ENCODE measurements at regions not wholly inside any gene's neighbourhood (a gene's known extent, or its start where the extent isn't known, plus 50 kb on each side); places are given as distances from the start of the nearest gene placed in this dataset.

DNA sequence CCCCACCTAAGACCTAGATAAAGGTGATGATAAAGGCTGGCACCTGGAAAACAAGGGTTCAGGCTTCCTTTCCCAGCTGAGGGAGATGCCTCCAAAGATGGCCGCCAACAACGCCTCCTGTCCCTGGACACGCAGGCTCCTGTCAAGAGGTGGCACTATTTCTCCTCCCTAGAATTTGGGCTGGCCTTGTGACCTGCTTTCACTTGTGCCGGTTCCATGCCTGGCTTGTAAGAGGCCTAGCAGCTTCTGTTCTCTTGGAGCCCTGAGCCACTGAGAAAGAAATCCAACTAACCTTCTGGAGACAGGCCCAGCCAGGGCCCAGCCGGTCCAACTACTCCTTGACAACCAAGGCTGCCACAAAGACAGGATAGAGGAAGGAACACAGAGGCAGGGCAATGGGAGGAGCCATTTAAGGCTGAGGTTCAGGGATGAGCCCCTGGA is 60.2 kb upstream of the RALY start (continued):
- TF ChIP-seq, protein P1, sequence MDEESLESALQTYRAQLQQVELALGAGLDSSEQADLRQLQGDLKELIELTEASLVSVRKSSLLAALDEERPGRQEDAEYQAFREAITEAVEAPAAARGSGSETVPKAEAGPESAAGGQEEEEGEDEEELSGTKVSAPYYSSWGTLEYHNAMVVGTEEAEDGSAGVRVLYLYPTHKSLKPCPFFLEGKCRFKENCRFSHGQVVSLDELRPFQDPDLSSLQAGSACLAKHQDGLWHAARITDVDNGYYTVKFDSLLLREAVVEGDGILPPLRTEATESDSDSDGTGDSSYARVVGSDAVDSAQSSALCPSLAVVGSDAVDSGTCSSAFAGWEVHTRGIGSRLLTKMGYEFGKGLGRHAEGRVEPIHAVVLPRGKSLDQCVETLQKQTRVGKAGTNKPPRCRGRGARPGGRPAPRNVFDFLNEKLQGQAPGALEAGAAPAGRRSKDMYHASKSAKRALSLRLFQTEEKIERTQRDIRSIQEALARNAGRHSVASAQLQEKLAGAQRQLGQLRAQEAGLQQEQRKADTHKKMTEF (CRISPR knock-in tag; IDR thresholded peaks at IDR 0.05), result peak; percentile 61; the same call in 1 of the 2 replicates
- TF ChIP-seq, protein P2, sequence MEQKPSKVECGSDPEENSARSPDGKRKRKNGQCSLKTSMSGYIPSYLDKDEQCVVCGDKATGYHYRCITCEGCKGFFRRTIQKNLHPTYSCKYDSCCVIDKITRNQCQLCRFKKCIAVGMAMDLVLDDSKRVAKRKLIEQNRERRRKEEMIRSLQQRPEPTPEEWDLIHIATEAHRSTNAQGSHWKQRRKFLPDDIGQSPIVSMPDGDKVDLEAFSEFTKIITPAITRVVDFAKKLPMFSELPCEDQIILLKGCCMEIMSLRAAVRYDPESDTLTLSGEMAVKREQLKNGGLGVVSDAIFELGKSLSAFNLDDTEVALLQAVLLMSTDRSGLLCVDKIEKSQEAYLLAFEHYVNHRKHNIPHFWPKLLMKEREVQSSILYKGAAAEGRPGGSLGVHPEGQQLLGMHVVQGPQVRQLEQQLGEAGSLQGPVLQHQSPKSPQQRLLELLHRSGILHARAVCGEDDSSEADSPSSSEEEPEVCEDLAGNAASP (CRISPR knock-in tag; IDR thresholded peaks at IDR 0.05; ENCODE audit: borderline replicate concordance), result peak; percentile 90
- 0 out of 2 replicates have a peak, but pooled peaks have one; percentile 62 for TF ChIP-seq MIER2 (CRISPR knock-in tag; IDR thresholded peaks at IDR 0.05)
- no peak for TF ChIP-seq TOPORS (CRISPR knock-in tag; IDR thresholded peaks at IDR 0.05)
- no peak for TF ChIP-seq ZFP82 (CRISPR knock-in tag; IDR thresholded peaks at IDR 0.05; ENCODE audit: borderline replicate concordance)
- TF ChIP-seq JUN (CRISPR knock-in tag; IDR thresholded peaks at IDR 0.05), result peak; percentile 33; the same call in 1 of the 2 replicates
- TF ChIP-seq, protein P3, sequence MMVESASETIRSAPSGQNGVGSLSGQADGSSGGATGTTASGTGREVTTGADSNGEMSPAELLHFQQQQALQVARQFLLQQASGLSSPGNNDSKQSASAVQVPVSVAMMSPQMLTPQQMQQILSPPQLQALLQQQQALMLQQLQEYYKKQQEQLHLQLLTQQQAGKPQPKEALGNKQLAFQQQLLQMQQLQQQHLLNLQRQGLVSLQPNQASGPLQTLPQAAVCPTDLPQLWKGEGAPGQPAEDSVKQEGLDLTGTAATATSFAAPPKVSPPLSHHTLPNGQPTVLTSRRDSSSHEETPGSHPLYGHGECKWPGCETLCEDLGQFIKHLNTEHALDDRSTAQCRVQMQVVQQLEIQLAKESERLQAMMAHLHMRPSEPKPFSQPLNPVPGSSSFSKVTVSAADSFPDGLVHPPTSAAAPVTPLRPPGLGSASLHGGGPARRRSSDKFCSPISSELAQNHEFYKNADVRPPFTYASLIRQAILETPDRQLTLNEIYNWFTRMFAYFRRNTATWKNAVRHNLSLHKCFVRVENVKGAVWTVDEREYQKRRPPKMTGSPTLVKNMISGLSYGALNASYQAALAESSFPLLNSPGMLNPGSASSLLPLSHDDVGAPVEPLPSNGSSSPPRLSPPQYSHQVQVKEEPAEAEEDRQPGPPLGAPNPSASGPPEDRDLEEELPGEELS (CRISPR knock-in tag; IDR thresholded peaks at IDR 0.05), result 0 out of 2 replicates have a peak, but pooled peaks have one; percentile 18
- no peak for TF ChIP-seq ZNF768 (CRISPR knock-in tag; IDR thresholded peaks at IDR 0.05)
- TF ChIP-seq PPARG (CRISPR knock-in tag; conservative IDR thresholded peaks at IDR 0.05), result 0 out of 2 replicates have a peak, but pooled peaks have one; percentile 44
- 0 out of 2 replicates have a peak, but pooled peaks have one; percentile 59 for TF ChIP-seq ZNF547 (CRISPR knock-in tag; IDR thresholded peaks at IDR 0.05)
- TF ChIP-seq ZNF124 (CRISPR knock-in tag; IDR thresholded peaks at IDR 0.05), result 0 out of 2 replicates have a peak, but pooled peaks have one; percentile 48
- peak; percentile 15; the same call in 1 of the 2 replicates for TF ChIP-seq DMAP1 (CRISPR knock-in tag; IDR thresholded peaks at IDR 0.05)
- TF ChIP-seq RARA (CRISPR knock-in tag; IDR thresholded peaks at IDR 0.05), result peak; percentile 45
- no peak; the same call in 1 of the 2 replicates for TF ChIP-seq LCORL (IDR thresholded peaks at IDR 0.05)
- peak; percentile 68; the same call in 1 of the 2 replicates for TF ChIP-seq LCORL (CRISPR knock-in tag; IDR thresholded peaks at IDR 0.05)
- no peak for TF ChIP-seq ZKSCAN1 (IDR thresholded peaks at IDR 0.05; ENCODE audit: low read length)
- TF ChIP-seq, protein P4, sequence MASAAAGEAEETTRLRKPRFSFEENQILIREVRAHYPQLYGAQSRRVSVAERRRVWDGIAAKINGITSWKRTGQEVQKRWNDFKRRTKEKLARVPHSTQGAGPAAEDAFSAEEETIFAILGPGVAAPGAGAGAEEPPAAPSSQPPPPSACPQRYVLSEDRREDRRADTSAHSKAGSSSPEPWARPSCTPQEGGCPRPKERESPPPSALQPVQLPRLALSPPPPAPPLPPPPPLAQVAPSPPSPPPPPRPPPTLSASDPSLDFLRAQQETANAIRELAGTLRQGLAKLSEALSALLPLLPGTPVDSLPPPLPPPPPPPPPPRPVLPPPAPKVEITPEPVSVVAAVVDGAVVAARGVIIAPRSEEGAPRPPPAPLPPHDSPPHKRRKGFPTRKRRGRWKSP (CRISPR knock-in tag; IDR thresholded peaks at IDR 0.05), result peak; percentile 64; the same call in 1 of the 2 replicates
- TF ChIP-seq, protein P5, sequence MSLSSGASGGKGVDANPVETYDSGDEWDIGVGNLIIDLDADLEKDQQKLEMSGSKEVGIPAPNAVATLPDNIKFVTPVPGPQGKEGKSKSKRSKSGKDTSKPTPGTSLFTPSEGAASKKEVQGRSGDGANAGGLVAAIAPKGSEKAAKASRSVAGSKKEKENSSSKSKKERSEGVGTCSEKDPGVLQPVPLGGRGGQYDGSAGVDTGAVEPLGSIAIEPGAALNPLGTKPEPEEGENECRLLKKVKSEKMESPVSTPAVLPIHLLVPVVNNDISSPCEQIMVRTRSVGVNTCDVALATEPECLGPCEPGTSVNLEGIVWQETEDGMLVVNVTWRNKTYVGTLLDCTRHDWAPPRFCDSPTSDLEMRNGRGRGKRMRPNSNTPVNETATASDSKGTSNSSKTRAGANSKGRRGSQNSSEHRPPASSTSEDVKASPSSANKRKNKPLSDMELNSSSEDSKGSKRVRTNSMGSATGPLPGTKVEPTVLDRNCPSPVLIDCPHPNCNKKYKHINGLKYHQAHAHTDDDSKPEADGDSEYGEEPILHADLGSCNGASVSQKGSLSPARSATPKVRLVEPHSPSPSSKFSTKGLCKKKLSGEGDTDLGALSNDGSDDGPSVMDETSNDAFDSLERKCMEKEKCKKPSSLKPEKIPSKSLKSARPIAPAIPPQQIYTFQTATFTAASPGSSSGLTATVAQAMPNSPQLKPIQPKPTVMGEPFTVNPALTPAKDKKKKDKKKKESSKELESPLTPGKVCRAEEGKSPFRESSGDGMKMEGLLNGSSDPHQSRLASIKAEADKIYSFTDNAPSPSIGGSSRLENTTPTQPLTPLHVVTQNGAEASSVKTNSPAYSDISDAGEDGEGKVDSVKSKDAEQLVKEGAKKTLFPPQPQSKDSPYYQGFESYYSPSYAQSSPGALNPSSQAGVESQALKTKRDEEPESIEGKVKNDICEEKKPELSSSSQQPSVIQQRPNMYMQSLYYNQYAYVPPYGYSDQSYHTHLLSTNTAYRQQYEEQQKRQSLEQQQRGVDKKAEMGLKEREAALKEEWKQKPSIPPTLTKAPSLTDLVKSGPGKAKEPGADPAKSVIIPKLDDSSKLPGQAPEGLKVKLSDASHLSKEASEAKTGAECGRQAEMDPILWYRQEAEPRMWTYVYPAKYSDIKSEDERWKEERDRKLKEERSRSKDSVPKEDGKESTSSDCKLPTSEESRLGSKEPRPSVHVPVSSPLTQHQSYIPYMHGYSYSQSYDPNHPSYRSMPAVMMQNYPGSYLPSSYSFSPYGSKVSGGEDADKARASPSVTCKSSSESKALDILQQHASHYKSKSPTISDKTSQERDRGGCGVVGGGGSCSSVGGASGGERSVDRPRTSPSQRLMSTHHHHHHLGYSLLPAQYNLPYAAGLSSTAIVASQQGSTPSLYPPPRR (CRISPR knock-in tag; IDR thresholded peaks at IDR 0.05; ENCODE audit: borderline replicate concordance), result peak; percentile 62; the same call in 1 of the 2 replicates
- TF ChIP-seq, protein P6, sequence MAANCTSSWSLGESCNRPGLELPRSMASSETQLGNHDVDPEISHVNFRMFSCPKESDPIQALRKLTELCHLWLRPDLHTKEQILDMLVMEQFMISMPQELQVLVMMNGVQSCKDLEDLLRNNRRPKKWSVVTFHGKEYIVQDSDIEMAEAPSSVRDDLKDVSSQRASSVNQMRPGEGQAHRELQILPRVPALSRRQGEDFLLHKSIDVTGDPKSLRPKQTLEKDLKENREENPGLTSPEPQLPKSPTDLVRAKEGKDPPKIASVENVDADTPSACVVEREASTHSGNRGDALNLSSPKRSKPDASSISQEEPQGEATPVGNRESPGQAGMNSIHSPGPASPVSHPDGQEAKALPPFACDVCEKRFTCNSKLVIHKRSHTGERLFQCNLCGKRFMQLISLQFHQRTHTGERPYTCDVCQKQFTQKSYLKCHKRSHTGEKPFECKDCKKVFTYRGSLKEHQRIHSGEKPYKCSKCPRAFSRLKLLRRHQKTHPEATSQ (CRISPR knock-in tag; IDR thresholded peaks at IDR 0.05; ENCODE audit: borderline replicate concordance), result no peak
